ENCODE measurements at regions not wholly inside any gene's neighbourhood (a gene's known extent, or its start where the extent isn't known, plus 50 kb on each side); places are given as distances from the start of the nearest gene placed in this dataset.
"Not testable (repeated sequence)": the region's sequence is repeated elsewhere in the genome, so short reads cannot be mapped to it uniquely, and the experiment has no call there.

DNA sequence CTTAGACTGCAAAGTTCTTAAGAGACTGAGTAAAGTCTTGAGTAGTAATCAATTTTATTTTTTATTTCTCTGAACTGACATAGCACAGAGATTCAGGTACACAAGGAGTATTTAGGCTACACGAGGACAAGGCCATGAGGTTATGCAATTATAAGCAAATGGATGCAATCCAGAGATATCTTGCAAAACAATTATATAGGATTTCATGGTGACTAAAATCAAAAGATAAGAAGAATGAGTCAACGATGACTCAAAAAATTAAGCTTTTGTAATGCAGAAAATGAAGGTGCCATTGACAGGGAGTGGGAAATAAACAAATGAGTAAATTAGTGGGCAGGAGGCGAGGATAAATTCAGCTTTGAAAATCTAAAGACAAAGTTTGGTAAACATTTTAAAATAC, 66.7 kb upstream of the MYO3A start:
- Histone ChIP-seq H3K79me2 (ENCODE audit: insufficient read depth, low read length) (no peaks in the 10 kb centered on the region), H3K36me3 (ENCODE audit: low read length) (no peaks in the 10 kb centered on the region), H3K4me2 (ENCODE audit: low read depth, low read length, poor library complexity, severe bottlenecking) (no peak overlapping the region), H3K9me2 (replicated peaks; ENCODE audit: insufficient read depth, low read length) (no peaks in the 10 kb centered on the region), H2AFZ (ENCODE audit: low read depth, low read length, severe bottlenecking) (no peak overlapping the region), H4K20me1 (ENCODE audit: low read depth, low read length) (no peaks in the 10 kb centered on the region), H3K9ac (ENCODE audit: low read length) (no peak overlapping the region), H3K4me3 (ENCODE audit: insufficient read depth, low read length, poor library complexity, severe bottlenecking) (no peak overlapping the region), H3F3A (ENCODE audit: insufficient read depth) (no peaks in the 10 kb centered on the region), H3K27ac (ENCODE audit: low read depth, low read length) (no peak overlapping the region), H3K27me3 (ENCODE audit: low read length) (no peaks in the 10 kb centered on the region), H3K9me3 (ENCODE audit: insufficient read depth, low read length) (no peaks in the 10 kb centered on the region)
- TF ChIP-seq, protein P1, sequence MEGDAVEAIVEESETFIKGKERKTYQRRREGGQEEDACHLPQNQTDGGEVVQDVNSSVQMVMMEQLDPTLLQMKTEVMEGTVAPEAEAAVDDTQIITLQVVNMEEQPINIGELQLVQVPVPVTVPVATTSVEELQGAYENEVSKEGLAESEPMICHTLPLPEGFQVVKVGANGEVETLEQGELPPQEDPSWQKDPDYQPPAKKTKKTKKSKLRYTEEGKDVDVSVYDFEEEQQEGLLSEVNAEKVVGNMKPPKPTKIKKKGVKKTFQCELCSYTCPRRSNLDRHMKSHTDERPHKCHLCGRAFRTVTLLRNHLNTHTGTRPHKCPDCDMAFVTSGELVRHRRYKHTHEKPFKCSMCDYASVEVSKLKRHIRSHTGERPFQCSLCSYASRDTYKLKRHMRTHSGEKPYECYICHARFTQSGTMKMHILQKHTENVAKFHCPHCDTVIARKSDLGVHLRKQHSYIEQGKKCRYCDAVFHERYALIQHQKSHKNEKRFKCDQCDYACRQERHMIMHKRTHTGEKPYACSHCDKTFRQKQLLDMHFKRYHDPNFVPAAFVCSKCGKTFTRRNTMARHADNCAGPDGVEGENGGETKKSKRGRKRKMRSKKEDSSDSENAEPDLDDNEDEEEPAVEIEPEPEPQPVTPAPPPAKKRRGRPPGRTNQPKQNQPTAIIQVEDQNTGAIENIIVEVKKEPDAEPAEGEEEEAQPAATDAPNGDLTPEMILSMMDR (IDR thresholded peaks at IDR 0.05; ENCODE audit: insufficient read depth, low read length, poor library complexity, severe bottlenecking) = no peak
- TF ChIP-seq EZH2phosphoT487 (conservative IDR thresholded peaks at IDR 0.05; ENCODE audit: low read length) = no peak

DNA sequence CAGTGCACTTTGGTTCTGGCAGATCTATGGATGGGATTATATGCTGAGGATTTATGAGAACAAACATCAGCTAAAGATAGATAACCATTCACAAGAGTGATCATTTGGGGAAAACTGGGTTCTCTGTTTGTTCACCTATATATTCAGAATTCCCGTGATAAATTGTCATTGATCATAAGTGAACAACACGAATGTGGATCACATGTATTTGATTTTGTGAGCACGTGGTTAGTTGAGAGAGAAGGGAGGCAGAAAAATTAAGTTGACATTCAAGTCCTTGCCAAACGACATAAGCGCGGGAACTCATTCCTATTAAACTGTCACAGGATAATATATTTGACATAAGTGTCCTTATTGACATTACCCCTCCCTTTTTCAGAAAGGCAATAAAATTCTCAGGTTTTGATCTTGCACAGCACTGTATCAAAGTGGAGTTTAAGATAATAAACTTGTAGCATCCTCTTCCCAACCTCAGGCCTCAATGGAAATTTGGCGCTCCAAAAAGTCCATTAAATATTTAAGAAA, 64.9 kb upstream of the MYO3A start:
- H3K9me2 ChIP-seq (replicated peaks; ENCODE audit: insufficient read depth, low read length) = no peaks in the 10 kb centered on the region
- H3K27me3 ChIP-seq (ENCODE audit: low read length) = no peaks in the 10 kb centered on the region
- H3K4me2 ChIP-seq (ENCODE audit: low read depth, low read length, poor library complexity, severe bottlenecking) = no peak overlapping the region
- no peak overlapping the region for H2AFZ ChIP-seq (ENCODE audit: low read depth, low read length, severe bottlenecking)
- H3K79me2 ChIP-seq (ENCODE audit: insufficient read depth, low read length) = no peaks in the 10 kb centered on the region
- no peaks in the 10 kb centered on the region for H3K36me3 ChIP-seq (ENCODE audit: low read length)
- no peak overlapping the region for H3K27ac ChIP-seq (ENCODE audit: low read depth, low read length)
- H3K4me3 ChIP-seq (ENCODE audit: insufficient read depth, low read length, poor library complexity, severe bottlenecking) = no peak overlapping the region
- H3K9me3 ChIP-seq (ENCODE audit: insufficient read depth, low read length) = no peaks in the 10 kb centered on the region
- H3F3A ChIP-seq (ENCODE audit: insufficient read depth) = no peaks in the 10 kb centered on the region
- no peak overlapping the region for H3K9ac ChIP-seq (ENCODE audit: low read length)
- H4K20me1 ChIP-seq (ENCODE audit: low read depth, low read length) = no peaks in the 10 kb centered on the region
- TF ChIP-seq, protein P1 (IDR thresholded peaks at IDR 0.05; ENCODE audit: insufficient read depth, low read length, poor library complexity, severe bottlenecking) = no peak
- no peak for TF ChIP-seq EZH2phosphoT487 (conservative IDR thresholded peaks at IDR 0.05; ENCODE audit: low read length)

DNA sequence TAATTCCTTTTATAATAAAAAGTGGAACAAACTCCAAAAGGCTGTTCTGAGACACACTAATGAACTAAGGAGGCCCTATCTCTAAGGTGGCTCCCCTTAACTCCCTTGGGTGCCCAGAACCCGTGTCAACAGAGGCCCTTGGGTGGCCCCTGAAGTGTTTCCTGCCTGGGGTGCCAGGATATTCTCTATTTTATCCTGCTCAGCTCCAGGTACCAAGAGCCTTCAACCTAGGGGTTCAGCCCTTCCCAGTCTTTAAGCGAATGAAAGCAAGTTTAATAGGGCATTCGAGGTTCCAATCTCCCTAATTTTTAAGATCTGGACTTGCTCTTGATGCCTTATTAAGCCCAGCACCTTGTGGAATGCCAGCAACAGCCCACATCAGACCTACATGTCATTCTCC, 64.4 kb upstream of the MYO3A start:
- no peaks in the 10 kb centered on the region for H4K20me1 ChIP-seq (ENCODE audit: low read depth, low read length)
- no peak overlapping the region for H3K27ac ChIP-seq (ENCODE audit: low read depth, low read length)
- no peak overlapping the region for H3K9ac ChIP-seq (ENCODE audit: low read length)
- H3K36me3 ChIP-seq (ENCODE audit: low read length) = no peaks in the 10 kb centered on the region
- no peak overlapping the region for H3K4me2 ChIP-seq (ENCODE audit: low read depth, low read length, poor library complexity, severe bottlenecking)
- no peaks in the 10 kb centered on the region for H3K79me2 ChIP-seq (ENCODE audit: insufficient read depth, low read length)
- H3K4me3 ChIP-seq (ENCODE audit: insufficient read depth, low read length, poor library complexity, severe bottlenecking) = no peak overlapping the region
- no peaks in the 10 kb centered on the region for H3K27me3 ChIP-seq (ENCODE audit: low read length)
- no peak overlapping the region for H2AFZ ChIP-seq (ENCODE audit: low read depth, low read length, severe bottlenecking)
- no peaks in the 10 kb centered on the region for H3K9me3 ChIP-seq (ENCODE audit: insufficient read depth, low read length)
- TF ChIP-seq, protein P1 (IDR thresholded peaks at IDR 0.05; ENCODE audit: insufficient read depth, low read length, poor library complexity, severe bottlenecking) = no peak
- no peak for TF ChIP-seq EZH2phosphoT487 (conservative IDR thresholded peaks at IDR 0.05; ENCODE audit: low read length)
- H3F3A ChIP-seq (ENCODE audit: insufficient read depth) = no peaks in the 10 kb centered on the region
- no peaks in the 10 kb centered on the region for H3K9me2 ChIP-seq (replicated peaks; ENCODE audit: insufficient read depth, low read length)

DNA sequence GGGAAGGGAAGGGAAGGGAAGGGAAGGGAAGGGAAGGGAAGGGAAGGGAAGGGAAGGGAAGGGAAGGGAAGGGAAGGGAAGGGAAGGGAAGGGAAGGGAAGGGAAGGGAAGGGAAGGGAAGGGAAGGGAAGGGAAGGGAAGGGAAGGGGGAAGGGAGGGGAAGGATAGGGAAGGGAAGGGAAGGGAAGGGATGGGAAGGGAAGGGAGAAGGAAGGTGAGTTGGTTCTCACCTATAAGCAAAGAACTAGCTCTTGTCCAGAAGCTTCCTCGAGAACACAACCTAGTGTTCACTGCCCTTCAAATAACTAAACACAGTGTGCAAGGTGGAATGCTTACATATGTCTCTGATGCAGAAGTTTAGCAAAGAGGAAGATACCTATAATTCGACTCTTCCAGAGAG, 59.6 kb upstream of the MYO3A start:
- H3K27me3 ChIP-seq (ENCODE audit: low read length); H3K79me2 ChIP-seq (ENCODE audit: insufficient read depth, low read length); H3K9me3 ChIP-seq (ENCODE audit: insufficient read depth, low read length); H3K27ac ChIP-seq (ENCODE audit: low read depth, low read length); H3K4me3 ChIP-seq (ENCODE audit: insufficient read depth, low read length, poor library complexity, severe bottlenecking); H3K36me3 ChIP-seq (ENCODE audit: low read length); H2AFZ ChIP-seq (ENCODE audit: low read depth, low read length, severe bottlenecking); H3K9ac ChIP-seq (ENCODE audit: low read length); H3K4me2 ChIP-seq (ENCODE audit: low read depth, low read length, poor library complexity, severe bottlenecking); H3K9me2 ChIP-seq (replicated peaks; ENCODE audit: insufficient read depth, low read length); H4K20me1 ChIP-seq (ENCODE audit: low read depth, low read length); H3F3A ChIP-seq (ENCODE audit: insufficient read depth): not testable (repeated sequence)

Measured in SU-DHL-6 (cell line).